Neural progenitor cell (in vitro differentiated cells): ENCODE measurements at regions not wholly inside any gene's neighbourhood (a gene's known extent, or its start where the extent isn't known, plus 50 kb on each side); places are given as distances from the start of the nearest gene placed in this dataset.

Experiments used
- DNase-seq: peaks from one replicate; pipeline ENCODE4 v3.0.0-alpha.2; 2016; ENCODE audit warnings: low spot score
- H2AFZ ChIP-seq: fragments of 200-600 bp; sonication (generic); replicated peaks from 2 replicates; pipeline ENCODE4 v1.6.1; 2016; ENCODE audit warnings: antibody characterized with exemption
- H3F3A ChIP-seq: fragments of 200-600 bp; sonication (generic); 2 replicates; pipeline ENCODE4 v1.6.1; 2016; ENCODE audit warnings: antibody characterized with exemption, low read depth
- H3K27ac ChIP-seq: fragments of 200-600 bp; sonication (generic); 2 replicates; pipeline ENCODE4 v1.5.1; 2016; ENCODE audit warnings: mild to moderate bottlenecking
- H3K27me3 ChIP-seq: fragments of 200-600 bp; sonication (generic); 2 replicates; pipeline ENCODE4 v1.6.1; 2016; ENCODE audit warnings: mild to moderate bottlenecking, moderate library complexity
- H3K36me3 ChIP-seq: fragments of 200-600 bp; sonication (generic); 2 replicates; pipeline ENCODE4 v1.5.1; 2016
- H3K4me1 ChIP-seq: fragments of 200-600 bp; sonication (generic); 2 replicates; pipeline ENCODE4 v1.6.1; 2016; ENCODE audit warnings: mixed run types
- H3K4me2 ChIP-seq: fragments of 200-600 bp; sonication (generic); 2 replicates; pipeline ENCODE4 v1.6.1; 2016
- H3K4me3 ChIP-seq: fragments of 200-600 bp; sonication (generic); 2 replicates; pipeline ENCODE4 v1.5.1; 2016
- H3K79me2 ChIP-seq: fragments of 200-600 bp; sonication (generic); 2 replicates; pipeline ENCODE4 v1.6.1; 2016; ENCODE audit warnings: low read depth
- H3K9ac ChIP-seq: fragments of 200-600 bp; sonication (generic); 2 replicates; pipeline ENCODE4 v1.6.1; 2016
- H3K9me3 ChIP-seq: fragments of 200-600 bp; sonication (generic); 2 replicates; pipeline ENCODE4 v1.5.1; 2016; ENCODE audit warnings: low read depth
- H4K20me1 ChIP-seq: fragments of 200-600 bp; sonication (generic); 2 replicates; pipeline ENCODE4 v1.6.1; 2016; ENCODE audit warnings: low read depth
- H3K27ac Mint-ChIP-seq: 3 replicates; pipeline ENCODE4 v1.8.0; 2021; ENCODE audit warnings: mixed read lengths
- H3K27me3 Mint-ChIP-seq: 2 replicates; pipeline ENCODE4 v1.8.0; 2022; ENCODE audit warnings: low read depth, mild to moderate bottlenecking, inconsistent platforms, moderate library complexity, mixed read lengths; ENCODE audit not compliant: insufficient read depth
- H3K36me3 Mint-ChIP-seq: 3 replicates; pipeline ENCODE4 v1.8.0; 2021; ENCODE audit warnings: mixed read lengths
- H3K4me1 Mint-ChIP-seq: 3 replicates; pipeline ENCODE4 v1.8.0; 2021; ENCODE audit warnings: mixed read lengths
- H3K4me3 Mint-ChIP-seq: 3 replicates; pipeline ENCODE4 v1.8.0; 2021; ENCODE audit warnings: mild to moderate bottlenecking, moderate library complexity, mixed read lengths
- H3K9me3 Mint-ChIP-seq: 3 replicates; pipeline ENCODE4 v1.8.0; 2020; ENCODE audit warnings: mixed read lengths
- EZH2 ChIP-seq: fragments of 200-600 bp; sonication (generic); IDR thresholded peaks from 2 replicates; pipeline ENCODE4 v1.6.1; 2017; ENCODE audit warnings: antibody characterized with exemption, mild to moderate bottlenecking, moderate library complexity
- EZH2phosphoT487 ChIP-seq: fragments of 200-600 bp; sonication (generic); IDR thresholded peaks from 2 replicates; pipeline ENCODE4 v1.6.1; 2017; ENCODE audit warnings: antibody characterized with exemption
- TF ChIP-seq, protein P1 (sequence below): fragments of 200-600 bp; sonication (generic); IDR thresholded peaks from 2 replicates; pipeline ENCODE4 v1.5.1; 2017; ENCODE audit warnings: antibody characterized with exemption, mild to moderate bottlenecking

DNA sequence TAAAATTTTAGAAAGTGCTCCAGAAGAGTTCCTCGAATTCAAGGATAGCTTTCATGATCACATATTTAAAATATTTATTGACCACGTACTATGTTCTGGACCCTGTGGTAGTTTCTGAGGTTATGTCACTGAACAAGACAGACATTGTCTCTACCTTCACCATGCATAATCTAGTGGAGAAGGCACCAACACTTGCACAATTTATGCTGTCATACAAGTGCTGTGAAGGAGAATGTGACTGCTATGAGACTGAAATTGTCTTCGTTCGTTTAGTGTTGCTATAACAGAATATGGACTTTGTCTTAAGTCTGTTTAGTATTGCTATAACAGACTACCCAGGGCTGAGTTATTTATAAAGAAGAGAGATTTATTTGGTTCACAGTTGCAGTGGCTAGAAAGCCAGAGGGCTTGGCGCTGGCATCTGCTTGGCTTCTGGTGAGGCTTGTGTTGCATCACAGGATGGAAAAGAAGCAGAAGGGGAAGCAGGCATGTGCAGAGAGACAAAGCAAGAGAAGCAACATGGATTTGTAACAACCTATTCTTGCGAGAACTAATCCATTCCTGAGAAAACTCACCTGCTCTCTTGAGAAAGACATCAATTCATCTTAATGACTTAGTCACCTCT, 50.0 kb upstream of the RFX8 start:
- no peak overlapping the region for H3K27ac Mint-ChIP-seq
- no peaks in the 10 kb centered on the region for H3K36me3 Mint-ChIP-seq

More for the DNA sequence above, 50.0 kb upstream of the RFX8 start:
- Histone ChIP-seq H3K79me2 (no peaks in the 10 kb centered on the region), H3K4me1 (peaks cover 9% of the 10 kb centered on the region), H3K9ac (no peak overlapping the region), H4K20me1 (no peaks in the 10 kb centered on the region), H3K27ac (no peak overlapping the region), H2AFZ (no peak overlapping the region), H3K36me3 (no peaks in the 10 kb centered on the region), H3K9me3 (no peaks in the 10 kb centered on the region), H3K4me3 (no peak overlapping the region), H3K4me2 (no peak overlapping the region), H3K27me3 (no peaks in the 10 kb centered on the region), H3F3A (peaks cover 10% of the 10 kb centered on the region)
- Mint-ChIP-seq H3K27me3 (peaks cover 6% of the 10 kb centered on the region), H3K4me1 (no peaks in the 10 kb centered on the region), H3K4me3 (no peak overlapping the region), H3K9me3 (no peaks in the 10 kb centered on the region)
- DNase-seq = no peak
- TF ChIP-seq EZH2phosphoT487 (no peak), EZH2 (no peak)
- TF ChIP-seq, protein P1, sequence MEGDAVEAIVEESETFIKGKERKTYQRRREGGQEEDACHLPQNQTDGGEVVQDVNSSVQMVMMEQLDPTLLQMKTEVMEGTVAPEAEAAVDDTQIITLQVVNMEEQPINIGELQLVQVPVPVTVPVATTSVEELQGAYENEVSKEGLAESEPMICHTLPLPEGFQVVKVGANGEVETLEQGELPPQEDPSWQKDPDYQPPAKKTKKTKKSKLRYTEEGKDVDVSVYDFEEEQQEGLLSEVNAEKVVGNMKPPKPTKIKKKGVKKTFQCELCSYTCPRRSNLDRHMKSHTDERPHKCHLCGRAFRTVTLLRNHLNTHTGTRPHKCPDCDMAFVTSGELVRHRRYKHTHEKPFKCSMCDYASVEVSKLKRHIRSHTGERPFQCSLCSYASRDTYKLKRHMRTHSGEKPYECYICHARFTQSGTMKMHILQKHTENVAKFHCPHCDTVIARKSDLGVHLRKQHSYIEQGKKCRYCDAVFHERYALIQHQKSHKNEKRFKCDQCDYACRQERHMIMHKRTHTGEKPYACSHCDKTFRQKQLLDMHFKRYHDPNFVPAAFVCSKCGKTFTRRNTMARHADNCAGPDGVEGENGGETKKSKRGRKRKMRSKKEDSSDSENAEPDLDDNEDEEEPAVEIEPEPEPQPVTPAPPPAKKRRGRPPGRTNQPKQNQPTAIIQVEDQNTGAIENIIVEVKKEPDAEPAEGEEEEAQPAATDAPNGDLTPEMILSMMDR = no peak
